ENCODE measurements at regions not wholly inside any gene's neighbourhood (a gene's known extent, or its start where the extent isn't known, plus 50 kb on each side); places are given as distances from the start of the nearest gene placed in this dataset.

- DNase-seq = no peak
Observed at GRCh38 chr21:36555199-36555800, 75.4 kb upstream of the CLDN14 start.

GRCh38 chr21:36557316-36557715 lies 77.4 kb upstream of the CLDN14 start:
- DNase-seq = no peak

GRCh38 chr21:36560933-36561575 lies 81.1 kb upstream of the CLDN14 start:
- no peak for DNase-seq

GRCh38 chr21:36563341-36563926 lies 83.5 kb upstream of the CLDN14 start:
- no peak for DNase-seq

GRCh38 chr21:36564647-36565046 lies 84.7 kb upstream of the CLDN14 start:
- no peak for DNase-seq

GRCh38 chr21:36565540-36565939 lies 85.6 kb upstream of the CLDN14 start:
- DNase-seq = no peak

GRCh38 chr21:36566644-36567043 lies 86.7 kb upstream of the CLDN14 start:
- DNase-seq = no peak

GRCh38 chr21:36567216-36567885 lies 87.4 kb upstream of the CLDN14 start:
- no peak for DNase-seq

- DNase-seq = no peak
Observed at GRCh38 chr21:36569511-36569910, 89.6 kb upstream of the CLDN14 start.

- DNase-seq = no peak
Observed at GRCh38 chr21:36571556-36571955, 91.6 kb upstream of the CLDN14 start.

GRCh38 chr21:36572039-36572438 lies 92.1 kb upstream of the CLDN14 start:
- DNase-seq = no peak

- no peak for DNase-seq
Observed at GRCh38 chr21:36575306-36575705, 95.4 kb upstream of the CLDN14 start.

- no peak for DNase-seq
Observed at GRCh38 chr21:36576441-36576840, 96.5 kb upstream of the CLDN14 start.

- no peak for DNase-seq
Observed at GRCh38 chr21:36579898-36580297, 100.0 kb upstream of the CLDN14 start.

GRCh38 chr21:36582271-36582670 lies 102.3 kb upstream of the CLDN14 start:
- DNase-seq = no peak

GRCh38 chr21:36583591-36583990 lies 103.7 kb upstream of the CLDN14 start:
- no peak for DNase-seq

GRCh38 chr21:36584980-36585940 lies 105.3 kb upstream of the CLDN14 start:
- no peak for DNase-seq

GRCh38 chr21:36587388-36587787 lies 107.5 kb upstream of the CLDN14 start:
- no peak for DNase-seq

GRCh38 chr21:36589352-36589971 lies 109.5 kb upstream of the SIM2 start:
- DNase-seq = no peak

- DNase-seq = no peak
Observed at GRCh38 chr21:36591326-36591970, 107.5 kb upstream of the SIM2 start.

GRCh38 chr21:36596174-36596573 lies 102.7 kb upstream of the SIM2 start:
- DNase-seq = no peak

GRCh38 chr21:36601362-36601761 lies 97.6 kb upstream of the SIM2 start:
- no peak for DNase-seq

Measured in NCI-H1105 (cell line).